ENCODE measurements at regions not wholly inside any gene's neighbourhood (a gene's known extent, or its start where the extent isn't known, plus 50 kb on each side); places are given as distances from the start of the nearest gene placed in this dataset.

GRCh38 chr4:147368948-147369347 lies 111.9 kb upstream of the EDNRA start:
- TF ChIP-seq EZH2 (IDR thresholded peaks at IDR 0.05) (no peak), POLR2AphosphoS5 (IDR thresholded peaks at IDR 0.05; ENCODE audit: borderline replicate concordance, low read depth, low read length) (no peak), FOXP2 (optimal IDR thresholded peaks at IDR 0.05; ENCODE audit: control extremely low read depth, extremely low read length, insufficient read depth) (no peak)
